ENCODE measurements at regions not wholly inside any gene's neighbourhood (a gene's known extent, or its start where the extent isn't known, plus 50 kb on each side); places are given as distances from the start of the nearest gene placed in this dataset.

- no peak for DNase-seq (ENCODE audit: low spot score)
Measured at GRCh38 chr1:239008568-239008967, 377.8 kb upstream of the CHRM3 start.

- no peak for DNase-seq (ENCODE audit: low spot score)
Measured at GRCh38 chr1:239006276-239006675, 380.1 kb upstream of the CHRM3 start.

DNA sequence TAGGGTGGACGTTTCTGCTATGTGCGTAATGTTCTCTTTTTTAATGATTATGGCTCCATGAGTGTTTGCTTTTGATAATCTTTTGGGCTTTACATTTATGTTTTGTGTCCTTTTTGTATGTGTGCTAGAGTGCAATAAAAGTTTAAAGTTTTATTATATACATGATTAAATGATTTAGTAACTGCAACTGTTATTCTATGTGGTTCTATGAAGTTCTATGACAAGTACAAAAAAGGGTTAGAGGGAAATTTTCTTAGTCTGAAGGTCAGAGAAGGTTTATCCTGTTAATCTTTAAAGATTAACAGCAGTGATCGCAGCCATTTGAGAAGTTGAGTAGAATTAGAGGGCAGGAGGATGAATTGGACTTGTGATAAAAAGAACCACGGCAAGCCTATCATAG is 386.4 kb upstream of the CHRM3 start:
- no peak for DNase-seq (ENCODE audit: low spot score)

DNA sequence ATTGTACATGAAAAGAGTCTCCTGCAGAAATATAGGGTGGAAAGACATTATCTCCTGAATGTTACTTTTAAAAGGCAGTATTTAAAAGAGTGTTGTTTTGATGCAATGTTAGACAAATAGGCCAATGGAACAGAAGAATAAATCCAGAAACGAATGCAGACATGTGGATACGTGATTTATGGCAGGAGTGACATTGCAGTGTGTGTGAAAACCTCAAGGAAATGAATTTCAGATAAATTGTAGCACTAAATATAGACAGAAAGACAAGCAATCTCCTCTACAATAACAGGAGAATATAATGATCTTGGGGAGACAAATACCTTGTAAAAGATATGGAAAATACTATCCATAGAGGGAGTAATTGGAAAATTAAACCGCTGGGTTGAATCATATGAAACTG is 387.8 kb upstream of the CHRM3 start:
- DNase-seq (ENCODE audit: low spot score): no peak

- DNase-seq (ENCODE audit: low spot score): no peak
Measured at GRCh38 chr1:238991765-238992495, 394.4 kb upstream of the CHRM3 start.

GRCh38 chr1:238985312-238985711 is 401.1 kb upstream of the CHRM3 start:
- DNase-seq (ENCODE audit: low spot score): no peak

DNA sequence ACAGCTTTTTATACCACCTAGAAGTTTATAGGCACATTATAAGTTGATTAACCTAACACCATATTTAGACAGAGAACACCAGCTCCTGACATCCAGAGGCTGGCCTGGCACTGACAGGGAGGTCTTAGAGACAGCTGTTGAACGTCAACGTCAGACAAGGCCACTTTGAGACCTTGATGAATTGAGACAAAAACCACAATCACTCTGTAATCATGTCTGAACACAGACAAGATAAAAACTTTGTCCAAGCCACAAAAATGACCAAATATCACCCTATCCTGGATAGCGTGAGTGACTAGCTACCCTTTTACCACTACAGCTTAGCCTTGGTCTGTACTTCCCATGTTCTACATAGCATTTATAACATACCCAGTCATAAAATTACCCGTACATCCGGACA is 403.6 kb upstream of the CHRM3 start:
- DNase-seq (ENCODE audit: low spot score): no peak

DNA sequence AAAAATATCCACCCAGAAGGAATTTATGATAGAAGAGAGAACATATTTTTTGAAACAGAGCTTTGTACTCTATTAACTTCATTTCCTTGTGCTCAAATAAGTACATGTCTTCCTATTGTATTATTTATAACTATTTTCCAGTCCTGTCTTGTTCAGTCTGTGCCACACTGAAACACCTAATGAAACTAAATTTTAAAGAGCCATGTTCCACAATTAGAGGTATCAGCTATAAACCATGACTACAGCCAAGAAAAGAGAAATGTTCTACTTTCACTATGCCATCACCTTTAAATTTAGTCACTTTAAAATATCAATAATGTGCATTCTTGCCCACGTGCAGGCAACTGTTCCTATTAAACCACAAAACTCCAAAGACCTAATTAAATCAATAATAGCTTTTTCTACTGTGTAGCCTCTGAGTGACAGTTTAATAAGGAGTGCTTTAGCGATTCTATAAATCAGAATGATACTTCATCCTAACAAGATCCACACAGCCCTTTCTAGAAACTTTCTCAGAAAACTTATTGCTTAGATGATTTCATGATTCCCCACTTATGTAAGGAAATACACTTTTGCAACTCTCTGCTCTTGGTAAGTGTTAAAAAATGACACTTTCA is 404.9 kb upstream of the CHRM3 start:
- DNase-seq (ENCODE audit: low spot score): no peak

GRCh38 chr1:238980053-238980452 is 406.3 kb upstream of the CHRM3 start:
- DNase-seq (ENCODE audit: low spot score): no peak

DNA sequence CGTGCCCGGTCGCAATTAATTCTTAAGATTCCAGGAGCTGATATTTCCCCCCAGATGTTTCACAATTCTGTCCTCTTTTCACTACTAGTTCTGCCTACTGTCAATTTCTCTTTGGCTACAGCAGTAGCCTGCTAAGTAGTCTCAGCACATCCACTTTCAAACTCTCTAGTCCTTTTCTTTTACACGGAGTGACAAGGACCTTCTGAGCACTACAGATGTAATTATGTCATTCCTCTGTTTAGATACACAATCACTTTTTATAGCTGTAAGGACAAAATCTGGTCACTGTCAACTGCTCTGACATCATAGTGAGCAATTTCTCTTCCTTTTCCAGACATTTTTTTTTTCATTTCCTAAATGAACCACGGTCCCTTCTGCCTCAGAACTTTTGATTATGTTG is 421.7 kb upstream of the CHRM3 start:
- no peak for DNase-seq (ENCODE audit: low spot score)

- DNase-seq (ENCODE audit: low spot score): no peak
Measured at GRCh38 chr1:238962941-238963340, 423.4 kb upstream of the CHRM3 start.

DNA sequence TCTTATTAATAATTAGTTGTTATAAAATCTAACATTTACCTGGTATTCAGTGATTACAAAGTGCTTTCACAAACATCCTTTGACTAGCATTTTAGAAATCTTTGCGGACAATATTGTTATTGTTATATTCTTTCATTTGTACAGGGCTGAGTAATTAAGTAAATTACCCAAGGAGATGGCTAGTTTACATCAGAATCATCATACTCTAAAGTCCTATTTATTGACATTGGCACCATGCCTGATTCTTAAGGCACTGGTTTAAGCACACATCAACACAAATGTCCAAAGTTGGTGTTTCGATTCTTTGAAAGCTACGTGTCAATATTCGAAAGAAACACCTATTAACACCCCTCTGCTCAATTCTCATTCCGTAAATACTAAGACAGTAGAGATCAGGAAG is 424.6 kb upstream of the CHRM3 start:
- DNase-seq (ENCODE audit: low spot score): peak; percentile 36

- DNase-seq (ENCODE audit: low spot score): peak; percentile 89
Measured at GRCh38 chr1:238960071-238960470, 426.3 kb upstream of the CHRM3 start.

DNA sequence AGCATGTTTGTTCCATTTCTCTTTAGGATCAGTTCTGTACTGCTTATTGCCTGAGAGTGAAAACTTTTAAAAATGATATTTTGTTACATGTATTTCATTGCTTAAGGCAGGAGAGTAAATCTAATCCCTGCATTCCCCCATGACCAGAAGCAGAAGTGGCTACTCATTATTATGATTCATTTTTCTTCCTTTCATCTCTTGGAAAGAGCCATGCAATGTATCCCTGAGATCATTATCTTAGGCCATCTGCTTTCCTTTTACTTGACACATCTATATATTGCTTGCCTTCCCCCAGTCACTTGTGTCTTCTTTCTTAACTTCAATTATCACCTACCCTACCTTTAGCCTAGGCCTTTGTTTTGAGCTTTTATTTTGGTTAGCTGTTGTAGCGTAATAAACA is 430.4 kb upstream of the CHRM3 start:
- no peak for DNase-seq (ENCODE audit: low spot score)

GRCh38 chr1:238954865-238955264 is 431.5 kb upstream of the CHRM3 start:
- DNase-seq (ENCODE audit: low spot score): no peak

GRCh38 chr1:238953448-238954010 is 432.8 kb upstream of the CHRM3 start:
- no peak for DNase-seq (ENCODE audit: low spot score)

GRCh38 chr1:238951809-238952208 is 434.6 kb upstream of the CHRM3 start:
- DNase-seq (ENCODE audit: low spot score): peak; percentile 30

DNA sequence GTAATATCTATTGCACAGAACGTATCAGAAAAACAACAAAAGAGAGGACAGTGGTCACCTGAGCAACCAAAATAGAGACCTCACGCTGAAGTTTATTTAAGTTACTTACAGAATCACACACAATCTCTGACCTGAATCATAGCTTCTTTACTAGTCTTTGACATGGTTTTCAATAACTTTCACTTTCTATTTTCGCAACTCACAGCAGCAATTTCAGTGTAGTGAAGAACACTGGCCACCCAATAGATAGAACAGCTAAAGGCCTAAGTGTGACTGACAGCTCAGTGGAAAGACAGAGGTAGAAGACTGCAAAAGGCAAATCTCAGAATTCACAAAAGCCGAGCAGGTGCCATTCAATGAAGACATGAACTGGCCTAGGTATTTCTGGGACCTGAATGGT is 435.6 kb upstream of the CHRM3 start:
- DNase-seq (ENCODE audit: low spot score): no peak

DNA sequence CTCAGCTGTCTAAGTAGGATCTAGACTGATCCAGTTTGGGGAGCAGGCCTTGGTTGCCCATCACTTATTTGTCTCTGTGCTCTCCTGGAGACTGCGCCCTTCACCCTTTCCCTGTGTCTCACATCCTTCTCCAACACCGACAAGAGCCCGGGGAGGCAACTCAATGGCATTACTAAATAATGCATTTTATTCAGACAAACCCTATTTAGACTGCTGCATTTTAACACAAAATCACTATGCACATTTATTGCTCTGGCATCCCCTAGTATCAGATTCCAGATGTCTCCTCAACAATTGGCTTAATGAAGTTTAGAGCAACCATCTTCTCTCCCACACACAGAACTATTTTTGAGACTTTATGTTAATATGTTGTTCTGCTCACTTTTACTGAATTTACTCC is 436.4 kb upstream of the CHRM3 start:
- no peak for DNase-seq (ENCODE audit: low spot score)

GRCh38 chr1:238944028-238944427 is 442.3 kb upstream of the CHRM3 start:
- DNase-seq (ENCODE audit: low spot score): no peak

- no peak for DNase-seq (ENCODE audit: low spot score)
Measured at GRCh38 chr1:238927899-238928298, 458.5 kb upstream of the CHRM3 start.

- DNase-seq (ENCODE audit: low spot score): no peak
Measured at GRCh38 chr1:238916828-238917227, 469.5 kb upstream of the CHRM3 start.

DNA sequence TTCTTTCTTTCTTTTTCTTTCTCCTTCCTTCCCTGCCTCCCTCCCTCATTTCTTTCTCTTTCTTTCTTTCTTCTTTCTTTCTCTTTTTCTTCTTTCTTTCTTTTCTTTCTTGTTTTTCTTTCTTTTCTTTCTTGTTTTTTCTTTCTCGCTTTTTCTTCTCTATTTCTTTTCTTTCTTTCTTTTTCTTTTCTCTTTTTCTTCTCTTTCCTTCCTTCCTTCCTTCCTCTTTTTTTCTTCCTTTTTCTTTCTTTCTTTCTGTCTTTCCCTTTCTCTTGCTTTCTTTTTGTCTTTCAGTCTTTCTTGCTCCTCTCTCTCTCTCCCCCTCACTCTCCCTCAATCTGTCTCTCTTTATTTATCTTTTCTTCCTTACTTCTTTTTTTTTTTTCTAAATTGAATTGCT is 472.0 kb upstream of the CHRM3 start:
- DNase-seq (ENCODE audit: low spot score): no peak

GRCh38 chr1:238913210-238913609 is 473.2 kb upstream of the CHRM3 start:
- DNase-seq (ENCODE audit: low spot score): no peak
